ENCODE measurements at regions not wholly inside any gene's neighbourhood (a gene's known extent, or its start where the extent isn't known, plus 50 kb on each side); places are given as distances from the start of the nearest gene placed in this dataset.

GRCh38 chr2:217611626-217612127, 391.1 kb downstream of the TNS1 start:
- no peak for TF ChIP-seq CTCF (conservative IDR thresholded peaks at IDR 0.05; ENCODE audit: low read depth, low read length)
- no peak overlapping the region for H3K4me3 ChIP-seq (ENCODE audit: low read depth, low read length)
- DNase-seq (ENCODE audit: low read depth): no peak

GRCh38 chr2:217611056-217611455, 391.7 kb downstream of the TNS1 start:
- no peak for TF ChIP-seq CTCF (conservative IDR thresholded peaks at IDR 0.05; ENCODE audit: low read depth, low read length)
- no peak overlapping the region for H3K4me3 ChIP-seq (ENCODE audit: low read depth, low read length)
- DNase-seq (ENCODE audit: low read depth): no peak

- no peak for TF ChIP-seq CTCF (conservative IDR thresholded peaks at IDR 0.05; ENCODE audit: low read depth, low read length)
- no peak for DNase-seq (ENCODE audit: low read depth)
- no peak overlapping the region for H3K4me3 ChIP-seq (ENCODE audit: low read depth, low read length)
These were observed 392.4 kb downstream of the TNS1 start for GRCh38 chr2:217610401-217610814.

GRCh38 chr2:217609952-217610351, 392.8 kb downstream of the TNS1 start:
- no peak overlapping the region for H3K4me3 ChIP-seq (ENCODE audit: low read depth, low read length)
- DNase-seq (ENCODE audit: low read depth): no peak
- TF ChIP-seq CTCF (conservative IDR thresholded peaks at IDR 0.05; ENCODE audit: low read depth, low read length): no peak

GRCh38 chr2:217606296-217606695, 396.5 kb downstream of the TNS1 start:
- DNase-seq (ENCODE audit: low read depth): no peak
- H3K4me3 ChIP-seq (ENCODE audit: low read depth, low read length): no peak overlapping the region
- TF ChIP-seq CTCF (conservative IDR thresholded peaks at IDR 0.05; ENCODE audit: low read depth, low read length): no peak

GRCh38 chr2:217604527-217605194, 398.1 kb downstream of the TNS1 start:
- no peak overlapping the region for H3K4me3 ChIP-seq (ENCODE audit: low read depth, low read length)
- no peak for DNase-seq (ENCODE audit: low read depth)
- TF ChIP-seq CTCF (conservative IDR thresholded peaks at IDR 0.05; ENCODE audit: low read depth, low read length): no peak

- no peak for TF ChIP-seq CTCF (conservative IDR thresholded peaks at IDR 0.05; ENCODE audit: low read depth, low read length)
- H3K4me3 ChIP-seq (ENCODE audit: low read depth, low read length): no peak overlapping the region
- no peak for DNase-seq (ENCODE audit: low read depth)
These were observed 401.2 kb downstream of the TNS1 start for GRCh38 chr2:217601601-217602000.

All from epithelial cell of proximal tubule (primary cell).